CD4-positive, alpha-beta T cell treated with Interleukin-17A for 4 hours (primary cell): ENCODE measurements at regions not wholly inside any gene's neighbourhood (a gene's known extent, or its start where the extent isn't known, plus 50 kb on each side); places are given as distances from the start of the nearest gene placed in this dataset.

Experiments
- DNase-seq: peaks from one replicate; pipeline ENCODE4 v3.0.0-alpha.2; 2020; ENCODE audit warnings: mixed read lengths

GRCh38 chr10:78817804-78818203 lies 251.0 kb upstream of the ZMIZ1 start:
- DNase-seq, result no peak

- no peak for DNase-seq
Measured at GRCh38 chr10:78819361-78820006, 249.3 kb upstream of the ZMIZ1 start.

DNA sequence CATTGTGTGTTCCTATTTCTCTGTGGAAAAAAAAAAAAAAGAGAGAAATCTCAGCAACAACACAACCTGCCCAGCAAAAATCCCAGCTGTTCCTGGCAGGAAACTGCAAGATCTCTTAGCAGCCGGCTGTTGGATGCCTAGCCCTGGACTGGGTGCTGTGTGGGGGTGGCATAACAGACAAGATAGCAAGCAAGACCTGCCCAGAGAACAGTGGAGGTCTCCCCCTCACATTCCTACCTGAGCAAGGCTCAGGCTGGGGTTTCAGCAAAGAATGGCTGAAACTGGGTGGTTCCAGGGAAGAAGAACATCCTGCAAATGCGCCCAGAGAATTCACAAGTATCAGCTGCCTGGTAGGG lies 248.8 kb upstream of the ZMIZ1 start:
- DNase-seq, result no peak

GRCh38 chr10:78821052-78821451 lies 247.7 kb upstream of the ZMIZ1 start:
- DNase-seq, result no peak

DNA sequence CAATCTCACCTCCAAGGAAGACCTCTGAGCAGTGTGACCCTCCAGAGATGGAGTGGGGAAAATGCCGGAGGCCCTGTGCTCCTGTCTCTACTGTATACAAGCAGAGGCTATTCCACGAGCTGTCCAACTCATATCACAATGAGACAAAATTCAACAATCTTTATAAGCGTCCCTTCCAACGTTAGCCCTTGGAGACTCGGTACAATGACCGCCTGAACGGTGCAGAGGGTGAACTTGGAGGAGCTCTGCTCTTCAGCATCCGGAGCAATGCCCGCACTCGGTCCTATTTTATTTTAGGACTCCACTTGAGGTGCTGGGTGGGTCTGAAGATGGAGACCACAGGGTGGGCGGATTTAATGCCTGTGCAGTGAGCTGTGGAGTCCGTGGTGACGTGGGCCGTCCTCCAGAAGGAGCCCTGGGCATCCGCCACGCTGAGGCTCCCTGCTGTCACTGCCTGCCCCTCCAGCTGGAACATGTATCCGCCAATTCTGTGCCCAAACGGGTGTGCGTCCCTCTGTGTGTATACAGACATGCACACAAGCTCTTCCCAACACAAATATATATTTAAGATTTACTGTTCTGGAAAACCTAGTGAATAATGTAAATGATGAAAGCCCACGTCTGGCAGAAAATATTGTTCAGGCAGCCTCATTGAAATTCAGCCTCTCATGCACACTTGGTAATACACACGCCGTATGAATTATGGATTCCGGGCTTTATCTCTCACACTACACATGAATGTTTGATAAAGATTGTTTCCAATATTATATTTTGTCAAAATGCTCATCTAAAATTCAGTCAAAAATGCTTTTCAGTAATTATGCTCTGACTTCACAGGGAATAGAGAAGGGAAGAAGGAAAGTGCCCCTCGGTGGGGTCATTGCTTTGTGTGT lies 239.9 kb upstream of the ZMIZ1 start:
- DNase-seq, result no peak

DNA sequence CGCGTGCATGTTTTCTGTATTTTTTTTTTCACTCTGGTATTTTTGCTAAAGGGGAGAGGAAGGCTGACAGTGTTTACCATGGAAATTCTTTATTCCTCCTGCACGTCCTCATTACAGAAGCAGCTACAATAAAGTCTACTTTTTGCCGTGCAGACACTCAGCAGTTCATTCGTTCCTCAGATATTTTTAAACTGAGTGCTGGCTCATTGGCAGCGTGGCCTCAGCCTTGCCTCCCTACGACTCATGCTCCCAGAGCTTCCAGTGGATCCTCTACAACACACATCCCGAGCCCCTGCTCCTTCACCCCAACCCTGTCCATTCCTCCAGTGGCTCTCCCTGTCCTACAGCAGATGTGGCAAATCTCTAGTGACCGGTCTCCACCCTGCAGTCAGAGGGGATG lies 239.2 kb upstream of the ZMIZ1 start:
- DNase-seq, result no peak

DNA sequence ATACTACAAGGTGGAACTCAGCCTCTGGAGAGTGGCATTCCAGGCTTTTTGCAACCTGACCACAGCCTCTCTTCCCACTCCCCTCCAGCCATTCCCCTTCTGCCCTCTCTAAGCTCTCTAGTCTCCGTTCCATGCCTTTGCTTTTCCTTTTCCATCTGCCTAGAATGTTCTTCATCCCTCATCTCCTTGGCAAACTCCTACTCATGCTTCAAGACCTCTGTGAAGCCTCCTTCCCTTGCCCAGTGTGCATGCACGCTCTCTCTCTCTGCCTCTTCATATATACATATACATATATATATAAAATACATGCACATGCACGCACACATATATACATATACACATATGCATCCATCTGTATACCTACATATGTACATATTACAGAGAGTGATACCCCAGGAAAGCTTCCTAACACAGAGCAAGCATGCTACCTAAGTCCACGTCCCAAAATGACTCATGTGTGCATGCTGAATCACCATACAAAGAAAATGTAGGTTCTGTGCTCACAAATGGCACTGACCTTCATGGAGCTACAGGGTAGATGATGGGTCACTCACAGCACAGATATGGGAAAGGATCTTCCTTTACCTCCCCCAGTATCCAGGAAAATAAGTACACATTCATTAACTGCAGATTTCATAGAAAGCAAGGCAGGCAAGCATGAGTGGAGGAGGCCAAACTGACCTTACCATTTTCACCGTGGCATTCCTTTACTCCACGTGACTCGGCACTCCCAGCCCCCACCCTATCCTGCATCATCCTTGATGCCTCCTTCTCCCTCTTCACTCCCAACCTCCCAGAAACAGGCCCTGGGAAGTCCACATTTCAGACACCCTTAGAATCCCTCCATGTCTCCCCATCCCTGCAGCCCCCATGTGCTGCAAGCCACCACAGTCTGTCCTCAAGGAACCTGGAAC lies 238.4 kb upstream of the ZMIZ1 start:
- DNase-seq, result no peak

GRCh38 chr10:78830976-78831375 lies 237.8 kb upstream of the ZMIZ1 start:
- no peak for DNase-seq

DNA sequence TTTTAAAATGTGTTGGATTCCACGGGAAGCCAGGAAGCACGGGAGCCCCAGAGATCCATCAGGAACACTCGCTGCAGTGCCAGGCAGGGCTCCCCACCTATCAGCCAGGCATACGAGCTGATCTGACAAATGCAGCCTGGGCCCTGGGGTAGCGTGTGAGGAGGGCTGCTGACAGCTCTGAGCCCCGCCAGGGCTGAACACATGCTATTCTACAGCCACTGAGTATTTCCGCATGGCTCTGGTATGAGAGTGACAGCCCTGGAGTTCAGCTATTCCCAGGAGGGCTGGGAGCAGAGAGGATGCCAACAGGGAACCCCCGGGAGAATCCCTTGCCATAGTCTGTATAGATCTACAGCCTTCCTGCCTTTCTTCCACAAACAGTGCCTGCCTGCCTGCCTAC lies 237.3 kb upstream of the ZMIZ1 start:
- no peak for DNase-seq

DNA sequence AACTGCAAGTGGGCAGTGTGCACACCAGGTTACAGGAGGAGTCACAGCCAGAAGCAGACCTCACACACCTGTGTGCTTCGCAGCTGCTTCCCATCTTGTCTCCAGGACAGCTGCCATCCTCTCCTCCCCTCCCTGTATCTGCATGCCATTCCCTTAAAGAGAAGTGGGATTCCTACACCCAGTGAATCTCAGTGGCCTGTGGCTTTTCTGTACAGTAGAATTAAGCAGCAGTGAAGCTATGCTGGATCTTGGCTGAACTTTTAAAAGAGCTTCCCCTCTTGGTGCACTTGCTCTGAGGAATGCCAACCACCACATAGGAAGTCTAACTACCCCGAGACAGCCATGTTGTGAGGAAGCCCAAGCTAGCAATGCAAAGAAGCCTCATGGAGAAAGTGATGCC lies 236.5 kb upstream of the ZMIZ1 start:
- no peak for DNase-seq

DNA sequence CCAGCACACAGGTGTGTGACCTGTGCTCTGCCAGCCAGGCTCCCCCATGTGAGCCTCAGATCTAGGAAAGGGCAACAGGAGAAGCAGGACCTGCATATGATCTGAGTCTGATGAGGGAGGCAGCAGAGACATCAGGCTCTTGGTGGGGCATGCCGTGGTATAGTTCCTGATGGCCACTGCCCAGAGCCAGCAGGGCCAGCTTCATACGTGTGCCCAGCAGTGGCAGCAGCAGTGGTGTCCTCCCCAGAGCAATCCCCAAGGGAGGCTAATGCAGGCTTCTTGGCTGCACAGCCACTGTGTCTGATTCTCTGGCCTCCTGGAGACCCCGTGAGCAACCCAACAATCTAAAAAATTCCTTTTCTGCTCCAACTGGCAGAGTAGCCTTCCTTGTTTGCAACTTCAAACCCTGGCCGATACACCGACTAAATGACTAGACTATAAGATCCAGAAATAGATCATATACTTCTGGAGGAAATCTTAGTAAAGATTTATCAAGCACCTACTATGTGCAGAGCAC lies 230.6 kb upstream of the ZMIZ1 start:
- no peak for DNase-seq

DNA sequence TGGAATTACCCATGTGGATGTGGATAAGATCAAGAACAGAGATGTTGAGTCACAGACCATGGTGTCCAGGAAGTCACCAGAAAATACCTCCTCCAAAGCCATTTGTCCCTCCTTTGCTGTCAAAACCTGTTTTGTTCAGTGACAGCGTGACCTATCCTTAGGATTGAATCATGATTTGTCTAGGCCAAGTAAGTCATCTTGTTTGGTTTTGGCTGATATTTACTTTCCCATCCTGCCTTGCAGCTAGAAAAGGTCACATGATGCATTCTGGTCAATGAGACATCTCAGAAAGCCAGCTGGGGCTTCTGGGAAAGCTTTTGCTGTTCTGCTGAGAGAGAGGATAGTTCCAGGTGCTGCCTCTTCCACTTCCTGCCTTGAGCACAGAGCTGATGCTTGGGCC lies 225.3 kb upstream of the ZMIZ1 start:
- DNase-seq, result no peak

DNA sequence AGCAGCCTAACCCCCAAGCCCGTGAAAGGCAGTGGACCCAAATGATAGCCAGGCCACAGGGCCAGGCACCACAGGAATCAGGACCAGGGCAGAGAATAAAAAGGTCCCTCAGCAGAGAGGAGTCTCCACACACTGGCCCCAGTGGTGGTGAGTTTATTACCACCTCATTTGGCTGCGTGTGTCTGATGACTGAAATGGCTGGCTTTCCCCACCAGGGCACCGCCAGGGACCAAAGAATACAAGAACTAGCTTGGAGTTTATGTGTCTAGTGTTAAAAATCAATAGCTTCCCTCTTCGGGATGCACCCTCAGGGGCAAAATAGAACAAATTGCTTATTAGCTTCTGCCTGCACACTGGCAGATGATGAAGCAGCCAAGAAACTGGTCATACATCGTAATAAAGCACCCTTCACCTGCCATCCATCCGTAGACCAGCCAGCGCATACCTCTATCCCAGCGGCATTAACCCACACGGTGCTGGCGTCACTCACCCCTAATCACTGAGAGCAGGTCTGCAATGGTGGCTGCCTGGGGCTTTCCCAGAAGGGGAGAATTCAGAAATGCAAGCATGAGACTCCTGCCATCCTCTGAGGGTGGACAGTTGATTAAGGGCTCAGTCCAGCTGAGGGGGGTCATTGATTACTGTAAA lies 223.7 kb upstream of the ZMIZ1 start:
- no peak for DNase-seq

- DNase-seq, result no peak
Measured at GRCh38 chr10:78846071-78846470, 222.7 kb upstream of the ZMIZ1 start.

GRCh38 chr10:78846760-78847159 lies 222.0 kb upstream of the ZMIZ1 start:
- DNase-seq, result no peak

DNA sequence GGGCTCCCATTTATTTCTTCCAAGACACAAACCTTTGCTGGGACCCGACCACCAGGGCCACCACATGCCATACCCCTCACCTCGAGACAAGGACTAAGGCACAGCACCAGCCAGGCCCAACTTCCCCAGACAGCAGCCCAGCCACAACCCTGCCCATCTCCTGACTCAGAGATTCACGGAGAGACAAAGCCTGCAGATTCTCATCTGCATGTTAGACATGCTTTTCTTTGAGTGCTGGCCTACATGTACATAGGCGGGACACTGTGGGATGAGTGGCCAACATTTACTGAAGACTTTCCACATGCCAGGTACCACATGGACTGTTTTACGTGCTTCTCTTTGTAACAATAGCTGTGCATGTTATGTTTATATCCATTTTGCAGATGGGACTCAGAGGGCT lies 221.3 kb upstream of the ZMIZ1 start:
- DNase-seq, result no peak

- no peak for DNase-seq
Measured at GRCh38 chr10:78849115-78849514, 219.7 kb upstream of the ZMIZ1 start.

- no peak for DNase-seq
Measured at GRCh38 chr10:78849731-78850130, 219.0 kb upstream of the ZMIZ1 start.

DNA sequence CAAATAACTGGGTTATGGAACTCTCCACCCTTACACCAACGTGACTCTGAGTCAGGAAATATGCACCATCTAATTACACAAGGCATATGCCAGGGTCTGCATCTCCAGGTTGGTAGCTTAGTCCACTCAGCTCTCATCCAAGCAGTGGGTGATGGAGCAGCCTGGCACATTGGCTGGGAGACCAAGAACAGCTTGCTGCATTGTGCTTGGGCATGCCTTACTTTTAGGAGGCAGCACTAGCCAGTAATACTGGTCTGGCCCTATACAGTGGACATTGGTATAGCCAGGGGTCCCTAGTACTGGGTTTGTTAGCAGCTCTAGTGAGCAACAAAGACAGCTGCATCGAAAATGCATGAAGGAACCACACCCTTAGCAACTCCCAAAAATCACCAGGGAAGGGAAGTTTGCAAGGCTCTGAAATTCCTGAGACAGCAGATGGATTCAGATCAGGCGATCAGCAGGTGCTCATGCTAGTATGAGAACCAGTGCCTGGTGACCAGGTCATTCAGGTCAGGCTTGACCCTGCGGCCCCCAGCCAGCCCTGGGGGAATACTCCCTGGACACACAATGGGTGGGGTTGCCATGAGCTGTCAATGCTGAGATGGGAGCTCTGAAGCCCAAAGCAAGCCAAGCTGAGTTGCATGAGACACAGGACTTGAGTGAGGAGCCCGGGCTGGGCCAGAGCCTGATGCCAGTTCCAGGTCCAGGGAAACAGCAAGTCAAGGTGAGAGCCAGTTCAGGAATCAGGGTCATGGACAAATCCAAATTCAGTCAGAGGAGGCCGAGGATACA lies 217.9 kb upstream of the ZMIZ1 start:
- DNase-seq, result no peak

DNA sequence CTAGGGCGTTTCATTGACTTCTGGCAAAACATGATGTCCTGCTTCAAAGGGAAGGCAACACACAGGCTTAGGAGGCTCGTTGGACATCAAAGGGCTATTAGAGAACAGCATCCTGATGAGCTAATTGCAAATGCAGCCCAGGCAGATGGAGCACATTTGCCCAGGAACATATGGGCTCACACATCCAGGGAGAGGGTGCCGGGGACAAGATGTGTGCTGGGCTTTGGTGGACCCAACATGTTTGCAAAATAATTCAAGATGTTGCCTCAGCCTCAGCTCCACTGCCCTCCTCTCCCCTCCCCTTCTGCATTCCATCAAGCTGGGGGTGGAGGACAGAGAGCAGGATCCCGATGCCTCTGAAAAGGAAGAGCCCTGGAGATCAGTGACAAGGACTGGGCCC lies 217.1 kb upstream of the ZMIZ1 start:
- no peak for DNase-seq

- peak; percentile 35 for DNase-seq
Measured at GRCh38 chr10:78852466-78853240, 216.1 kb upstream of the ZMIZ1 start.
